HG02852 (cell line): ENCODE measurements at regions not wholly inside any gene's neighbourhood (a gene's known extent, or its start where the extent isn't known, plus 50 kb on each side); places are given as distances from the start of the nearest gene placed in this dataset.

Experiments
- ATAC-seq: cut with Tn5 transposase; IDR thresholded peaks from one replicate; pipeline ENCODE4 v1.9.1; 2021; ENCODE audit warnings: mild to moderate bottlenecking, moderate library complexity; ENCODE audit not compliant: unreplicated experiment

GRCh38 chr5:88545338-88545737, 276.7 kb upstream of the TMEM161B start:
- ATAC-seq, result no peak

- ATAC-seq, result no peak
These were observed 276.0 kb upstream of the TMEM161B start for GRCh38 chr5:88544671-88545070.

- ATAC-seq, result no peak
These were observed 275.5 kb upstream of the TMEM161B start for GRCh38 chr5:88544136-88544645.

- no peak for ATAC-seq
These were observed 274.1 kb upstream of the TMEM161B start for GRCh38 chr5:88542786-88543185.

GRCh38 chr5:88540471-88541115, 271.9 kb upstream of the TMEM161B start:
- no peak for ATAC-seq

GRCh38 chr5:88539693-88540365, 271.2 kb upstream of the TMEM161B start:
- no peak for ATAC-seq

- no peak for ATAC-seq
These were observed 270.4 kb upstream of the TMEM161B start for GRCh38 chr5:88539026-88539425.

- ATAC-seq, result no peak
These were observed 267.5 kb upstream of the TMEM161B start for GRCh38 chr5:88536146-88536545.

- ATAC-seq, result no peak
These were observed 256.3 kb upstream of the TMEM161B start for GRCh38 chr5:88524941-88525340.

GRCh38 chr5:88519066-88519465, 250.4 kb upstream of the TMEM161B start:
- ATAC-seq, result no peak

GRCh38 chr5:88518131-88519016, 249.7 kb upstream of the TMEM161B start:
- no peak for ATAC-seq

GRCh38 chr5:88515881-88516819, 247.5 kb upstream of the TMEM161B start:
- ATAC-seq, result no peak

GRCh38 chr5:88515068-88515467, 246.4 kb upstream of the TMEM161B start:
- no peak for ATAC-seq

GRCh38 chr5:88509403-88509802, 240.8 kb upstream of the TMEM161B start:
- ATAC-seq, result no peak

GRCh38 chr5:88507261-88507660, 238.6 kb upstream of the TMEM161B start:
- ATAC-seq, result no peak

GRCh38 chr5:88503406-88503805, 234.8 kb upstream of the TMEM161B start:
- no peak for ATAC-seq

- ATAC-seq, result peak; percentile 25
These were observed 234.3 kb upstream of the TMEM161B start for GRCh38 chr5:88503041-88503345.

- peak; percentile 89 for ATAC-seq
These were observed 233.8 kb upstream of the TMEM161B start for GRCh38 chr5:88502179-88503040.

- ATAC-seq, result no peak
These were observed 227.2 kb upstream of the TMEM161B start for GRCh38 chr5:88495810-88496209.

- ATAC-seq, result no peak
These were observed 222.2 kb upstream of the TMEM161B start for GRCh38 chr5:88490874-88491273.
